H1 (cell line): ENCODE measurements at regions not wholly inside any gene's neighbourhood (a gene's known extent, or its start where the extent isn't known, plus 50 kb on each side); places are given as distances from the start of the nearest gene placed in this dataset.

Experiments used
- CHD1 ChIP-seq: IDR thresholded peaks from 2 replicates; pipeline ENCODE4 v1.6.1; 2012; ENCODE audit warnings: low read depth, low read length, improper control_type of control experiment
- TEAD4 ChIP-seq: IDR thresholded peaks from 2 replicates; pipeline ENCODE4 v1.6.1; 2012; ENCODE audit warnings: low read depth, low read length, inconsistent platforms, mixed read lengths
- TF ChIP-seq, protein P1 (sequence below): fragments of 300-600 bp; sonication (generic); IDR thresholded peaks from 2 replicates; pipeline ENCODE4 v1.7.1; 2012; ENCODE audit warnings: low read length, moderate library complexity, mild to moderate bottlenecking, inconsistent platforms; ENCODE audit not compliant: insufficient replicate concordance

DNA sequence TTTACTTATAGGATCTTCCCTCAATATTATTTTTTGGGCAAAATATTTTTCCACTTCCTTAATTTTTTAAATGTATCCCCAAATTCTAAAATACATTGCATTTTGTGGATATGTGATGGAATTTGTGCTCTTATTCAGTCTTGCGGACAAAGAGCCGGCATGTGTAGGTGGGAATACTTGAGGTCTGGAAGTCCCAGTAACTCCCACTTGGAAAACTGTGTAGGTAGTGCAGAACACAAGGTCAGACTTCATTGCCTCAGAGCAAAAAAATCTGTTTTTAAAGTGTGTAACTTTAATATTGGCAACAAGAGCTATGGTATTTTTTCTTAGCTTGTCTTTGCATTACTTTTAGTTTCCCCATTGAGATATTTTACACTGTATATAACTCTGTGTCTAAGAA, 68.5 kb upstream of the SEMA3A start (continued):
- TF ChIP-seq, protein P1, sequence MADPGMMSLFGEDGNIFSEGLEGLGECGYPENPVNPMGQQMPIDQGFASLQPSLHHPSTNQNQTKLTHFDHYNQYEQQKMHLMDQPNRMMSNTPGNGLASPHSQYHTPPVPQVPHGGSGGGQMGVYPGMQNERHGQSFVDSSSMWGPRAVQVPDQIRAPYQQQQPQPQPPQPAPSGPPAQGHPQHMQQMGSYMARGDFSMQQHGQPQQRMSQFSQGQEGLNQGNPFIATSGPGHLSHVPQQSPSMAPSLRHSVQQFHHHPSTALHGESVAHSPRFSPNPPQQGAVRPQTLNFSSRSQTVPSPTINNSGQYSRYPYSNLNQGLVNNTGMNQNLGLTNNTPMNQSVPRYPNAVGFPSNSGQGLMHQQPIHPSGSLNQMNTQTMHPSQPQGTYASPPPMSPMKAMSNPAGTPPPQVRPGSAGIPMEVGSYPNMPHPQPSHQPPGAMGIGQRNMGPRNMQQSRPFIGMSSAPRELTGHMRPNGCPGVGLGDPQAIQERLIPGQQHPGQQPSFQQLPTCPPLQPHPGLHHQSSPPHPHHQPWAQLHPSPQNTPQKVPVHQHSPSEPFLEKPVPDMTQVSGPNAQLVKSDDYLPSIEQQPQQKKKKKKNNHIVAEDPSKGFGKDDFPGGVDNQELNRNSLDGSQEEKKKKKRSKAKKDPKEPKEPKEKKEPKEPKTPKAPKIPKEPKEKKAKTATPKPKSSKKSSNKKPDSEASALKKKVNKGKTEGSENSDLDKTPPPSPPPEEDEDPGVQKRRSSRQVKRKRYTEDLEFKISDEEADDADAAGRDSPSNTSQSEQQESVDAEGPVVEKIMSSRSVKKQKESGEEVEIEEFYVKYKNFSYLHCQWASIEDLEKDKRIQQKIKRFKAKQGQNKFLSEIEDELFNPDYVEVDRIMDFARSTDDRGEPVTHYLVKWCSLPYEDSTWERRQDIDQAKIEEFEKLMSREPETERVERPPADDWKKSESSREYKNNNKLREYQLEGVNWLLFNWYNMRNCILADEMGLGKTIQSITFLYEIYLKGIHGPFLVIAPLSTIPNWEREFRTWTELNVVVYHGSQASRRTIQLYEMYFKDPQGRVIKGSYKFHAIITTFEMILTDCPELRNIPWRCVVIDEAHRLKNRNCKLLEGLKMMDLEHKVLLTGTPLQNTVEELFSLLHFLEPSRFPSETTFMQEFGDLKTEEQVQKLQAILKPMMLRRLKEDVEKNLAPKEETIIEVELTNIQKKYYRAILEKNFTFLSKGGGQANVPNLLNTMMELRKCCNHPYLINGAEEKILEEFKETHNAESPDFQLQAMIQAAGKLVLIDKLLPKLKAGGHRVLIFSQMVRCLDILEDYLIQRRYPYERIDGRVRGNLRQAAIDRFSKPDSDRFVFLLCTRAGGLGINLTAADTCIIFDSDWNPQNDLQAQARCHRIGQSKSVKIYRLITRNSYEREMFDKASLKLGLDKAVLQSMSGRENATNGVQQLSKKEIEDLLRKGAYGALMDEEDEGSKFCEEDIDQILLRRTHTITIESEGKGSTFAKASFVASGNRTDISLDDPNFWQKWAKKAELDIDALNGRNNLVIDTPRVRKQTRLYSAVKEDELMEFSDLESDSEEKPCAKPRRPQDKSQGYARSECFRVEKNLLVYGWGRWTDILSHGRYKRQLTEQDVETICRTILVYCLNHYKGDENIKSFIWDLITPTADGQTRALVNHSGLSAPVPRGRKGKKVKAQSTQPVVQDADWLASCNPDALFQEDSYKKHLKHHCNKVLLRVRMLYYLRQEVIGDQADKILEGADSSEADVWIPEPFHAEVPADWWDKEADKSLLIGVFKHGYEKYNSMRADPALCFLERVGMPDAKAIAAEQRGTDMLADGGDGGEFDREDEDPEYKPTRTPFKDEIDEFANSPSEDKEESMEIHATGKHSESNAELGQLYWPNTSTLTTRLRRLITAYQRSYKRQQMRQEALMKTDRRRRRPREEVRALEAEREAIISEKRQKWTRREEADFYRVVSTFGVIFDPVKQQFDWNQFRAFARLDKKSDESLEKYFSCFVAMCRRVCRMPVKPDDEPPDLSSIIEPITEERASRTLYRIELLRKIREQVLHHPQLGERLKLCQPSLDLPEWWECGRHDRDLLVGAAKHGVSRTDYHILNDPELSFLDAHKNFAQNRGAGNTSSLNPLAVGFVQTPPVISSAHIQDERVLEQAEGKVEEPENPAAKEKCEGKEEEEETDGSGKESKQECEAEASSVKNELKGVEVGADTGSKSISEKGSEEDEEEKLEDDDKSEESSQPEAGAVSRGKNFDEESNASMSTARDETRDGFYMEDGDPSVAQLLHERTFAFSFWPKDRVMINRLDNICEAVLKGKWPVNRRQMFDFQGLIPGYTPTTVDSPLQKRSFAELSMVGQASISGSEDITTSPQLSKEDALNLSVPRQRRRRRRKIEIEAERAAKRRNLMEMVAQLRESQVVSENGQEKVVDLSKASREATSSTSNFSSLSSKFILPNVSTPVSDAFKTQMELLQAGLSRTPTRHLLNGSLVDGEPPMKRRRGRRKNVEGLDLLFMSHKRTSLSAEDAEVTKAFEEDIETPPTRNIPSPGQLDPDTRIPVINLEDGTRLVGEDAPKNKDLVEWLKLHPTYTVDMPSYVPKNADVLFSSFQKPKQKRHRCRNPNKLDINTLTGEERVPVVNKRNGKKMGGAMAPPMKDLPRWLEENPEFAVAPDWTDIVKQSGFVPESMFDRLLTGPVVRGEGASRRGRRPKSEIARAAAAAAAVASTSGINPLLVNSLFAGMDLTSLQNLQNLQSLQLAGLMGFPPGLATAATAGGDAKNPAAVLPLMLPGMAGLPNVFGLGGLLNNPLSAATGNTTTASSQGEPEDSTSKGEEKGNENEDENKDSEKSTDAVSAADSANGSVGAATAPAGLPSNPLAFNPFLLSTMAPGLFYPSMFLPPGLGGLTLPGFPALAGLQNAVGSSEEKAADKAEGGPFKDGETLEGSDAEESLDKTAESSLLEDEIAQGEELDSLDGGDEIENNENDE, result no peak
- TF ChIP-seq CHD1 (no peak), TEAD4 (no peak)
